ENCODE measurements at regions not wholly inside any gene's neighbourhood (a gene's known extent, or its start where the extent isn't known, plus 50 kb on each side); places are given as distances from the start of the nearest gene placed in this dataset.
A peak's percentile ranks its signal among the peaks of the same experiment; 100 is the strongest.

- DNase-seq, result no peak
Observed at GRCh38 chr16:13402601-13403000, 501.2 kb downstream of the SHISA9 start.

GRCh38 chr16:13403326-13403725 lies 501.9 kb downstream of the SHISA9 start:
- no peak for DNase-seq

- no peak for DNase-seq
Observed at GRCh38 chr16:13414154-13414553, 505.8 kb upstream of the ERCC4 start.

DNA sequence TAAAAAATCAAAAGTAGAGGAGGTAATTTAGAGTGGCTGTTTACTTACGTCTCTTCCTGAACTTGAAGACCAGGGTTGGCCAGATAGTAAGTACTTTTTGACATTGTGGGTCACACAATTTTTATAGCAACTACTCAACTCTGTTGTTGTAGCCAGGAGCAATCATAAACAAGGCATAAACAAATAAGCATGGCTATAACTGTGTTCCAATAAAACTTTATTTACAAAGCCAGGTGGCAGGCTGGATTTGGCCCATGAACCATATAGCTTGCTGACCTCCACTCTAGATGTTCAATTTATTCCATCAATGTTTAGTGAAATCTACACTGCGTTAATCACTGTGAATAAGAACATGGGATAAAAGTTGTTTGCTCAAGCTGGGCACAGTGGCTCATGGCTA lies 500.4 kb upstream of the ERCC4 start:
- no peak for DNase-seq

DNA sequence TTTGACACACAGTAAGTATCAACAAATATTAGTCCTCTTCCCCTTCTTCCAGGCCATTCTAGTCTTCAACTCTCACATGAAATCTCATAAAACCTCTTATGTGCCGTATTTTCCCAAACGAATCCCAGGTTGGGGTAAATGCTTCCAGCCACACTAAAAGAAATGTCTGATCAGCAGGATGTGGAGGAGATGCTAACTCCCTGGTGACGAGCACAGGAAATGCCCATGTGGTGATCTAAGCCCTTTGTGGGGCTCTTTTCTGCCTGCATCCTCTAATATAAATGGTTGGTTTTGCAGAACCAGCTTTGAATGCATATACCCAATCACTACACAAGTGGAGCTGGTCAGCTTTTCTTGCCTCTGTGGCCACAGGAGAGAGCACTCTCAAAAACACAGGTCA lies 498.2 kb upstream of the ERCC4 start:
- DNase-seq, result no peak

GRCh38 chr16:13425836-13426235 lies 494.1 kb upstream of the ERCC4 start:
- DNase-seq, result no peak

DNA sequence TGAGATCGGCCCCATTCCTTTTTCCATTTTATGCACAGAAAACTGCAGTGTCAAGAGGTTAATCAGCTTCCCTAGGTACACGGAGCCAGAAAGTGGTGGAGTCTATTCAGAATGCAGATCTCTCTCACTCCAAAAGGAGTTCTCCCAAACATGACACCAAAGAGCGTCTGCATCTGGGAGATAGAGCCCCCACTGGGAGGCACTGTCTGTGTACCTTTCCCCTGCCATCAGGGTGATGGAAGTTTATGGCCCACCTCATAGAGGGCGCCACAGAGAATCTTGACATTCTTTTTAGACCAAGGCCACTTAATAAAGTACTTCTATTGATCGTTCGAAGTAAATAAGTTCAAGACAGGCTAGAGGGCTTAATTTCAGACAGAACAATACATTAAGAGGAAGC lies 493.7 kb upstream of the ERCC4 start:
- DNase-seq, result no peak

- no peak for DNase-seq
Observed at GRCh38 chr16:13426736-13427135, 493.2 kb upstream of the ERCC4 start.

DNA sequence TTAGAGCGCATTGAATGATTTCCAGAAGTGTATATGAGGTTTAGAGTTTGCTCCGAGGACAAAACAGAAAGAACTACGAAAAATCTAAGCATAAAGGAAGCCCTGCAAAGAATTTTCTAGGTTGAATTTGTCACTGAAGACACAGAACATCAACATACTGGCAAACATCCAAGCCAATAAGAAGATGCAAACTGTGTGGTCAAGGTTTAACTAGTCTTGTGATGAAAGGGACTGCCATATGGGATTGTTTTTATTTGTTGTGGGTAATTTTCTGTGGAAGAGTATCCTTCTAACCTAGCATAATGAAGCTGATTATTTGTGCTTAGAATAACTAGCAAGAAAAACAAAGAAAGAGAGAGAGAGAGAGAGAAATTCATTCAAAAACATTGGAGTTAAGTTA lies 492.0 kb upstream of the ERCC4 start:
- no peak for DNase-seq

DNA sequence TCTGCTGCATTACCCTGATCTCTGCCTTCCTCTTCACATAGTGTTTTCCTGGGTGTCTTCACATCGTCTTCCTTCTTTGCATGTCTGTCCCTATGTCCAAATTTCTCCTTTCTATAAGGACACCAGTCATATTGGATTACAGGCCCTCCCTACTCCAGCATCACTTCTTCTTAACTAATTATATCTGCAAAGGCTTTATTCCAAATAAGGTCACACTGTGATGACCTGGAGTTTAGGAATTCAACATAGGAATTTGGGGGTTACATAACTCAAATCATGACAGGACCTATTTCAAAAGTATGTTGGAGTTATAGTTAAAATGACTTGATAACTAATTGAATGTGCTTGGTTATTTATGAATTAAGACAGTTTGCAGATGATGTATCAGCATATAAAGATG lies 490.5 kb upstream of the ERCC4 start:
- DNase-seq, result no peak

DNA sequence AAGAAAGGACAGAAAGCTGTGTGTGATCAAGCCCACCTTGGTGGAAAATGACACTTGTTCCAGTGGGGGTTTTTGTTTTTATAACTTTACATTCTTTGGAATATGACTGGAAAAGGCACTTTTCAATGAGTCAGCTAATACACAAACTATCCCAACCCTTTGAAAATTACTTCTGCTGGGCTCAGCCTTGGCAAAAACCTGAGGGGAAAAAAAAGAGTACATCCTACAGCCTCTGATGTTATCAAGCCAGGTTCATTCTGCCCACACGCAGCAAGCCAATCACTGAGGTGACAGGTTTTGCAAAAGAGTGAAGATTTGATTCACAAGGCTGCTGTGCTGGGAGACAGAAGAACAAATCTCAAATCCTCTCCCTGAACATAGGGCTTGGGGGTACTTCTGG lies 484.5 kb upstream of the ERCC4 start:
- DNase-seq, result no peak

DNA sequence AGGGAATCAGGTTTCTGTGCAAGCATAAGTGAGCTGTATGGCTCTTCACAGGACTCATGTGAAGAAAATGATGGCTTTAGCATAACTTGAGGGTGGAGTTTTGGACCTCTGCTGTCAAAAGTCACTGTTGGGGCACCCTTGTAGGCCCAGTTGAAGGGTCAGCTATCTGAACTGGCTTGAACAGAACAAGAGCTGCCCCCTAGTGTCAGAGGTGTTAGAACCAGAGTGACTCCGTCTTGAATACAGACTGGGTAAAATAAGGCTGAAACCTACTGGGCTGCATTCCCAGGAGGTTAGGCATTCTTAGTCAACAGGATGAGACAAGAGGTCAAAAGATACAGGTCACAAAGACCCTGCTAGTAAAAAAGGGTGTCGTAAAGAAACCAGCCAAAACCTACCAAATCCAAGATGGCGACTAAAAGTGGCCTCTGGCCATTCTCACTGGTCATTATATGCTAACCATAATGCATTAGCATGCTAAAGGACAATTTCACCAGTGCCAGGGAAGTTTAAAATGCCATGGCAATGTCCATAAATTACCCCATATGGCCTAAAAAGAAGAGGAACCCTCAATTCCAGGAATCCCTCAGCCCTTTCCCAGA lies 484.0 kb upstream of the ERCC4 start:
- DNase-seq, result no peak

DNA sequence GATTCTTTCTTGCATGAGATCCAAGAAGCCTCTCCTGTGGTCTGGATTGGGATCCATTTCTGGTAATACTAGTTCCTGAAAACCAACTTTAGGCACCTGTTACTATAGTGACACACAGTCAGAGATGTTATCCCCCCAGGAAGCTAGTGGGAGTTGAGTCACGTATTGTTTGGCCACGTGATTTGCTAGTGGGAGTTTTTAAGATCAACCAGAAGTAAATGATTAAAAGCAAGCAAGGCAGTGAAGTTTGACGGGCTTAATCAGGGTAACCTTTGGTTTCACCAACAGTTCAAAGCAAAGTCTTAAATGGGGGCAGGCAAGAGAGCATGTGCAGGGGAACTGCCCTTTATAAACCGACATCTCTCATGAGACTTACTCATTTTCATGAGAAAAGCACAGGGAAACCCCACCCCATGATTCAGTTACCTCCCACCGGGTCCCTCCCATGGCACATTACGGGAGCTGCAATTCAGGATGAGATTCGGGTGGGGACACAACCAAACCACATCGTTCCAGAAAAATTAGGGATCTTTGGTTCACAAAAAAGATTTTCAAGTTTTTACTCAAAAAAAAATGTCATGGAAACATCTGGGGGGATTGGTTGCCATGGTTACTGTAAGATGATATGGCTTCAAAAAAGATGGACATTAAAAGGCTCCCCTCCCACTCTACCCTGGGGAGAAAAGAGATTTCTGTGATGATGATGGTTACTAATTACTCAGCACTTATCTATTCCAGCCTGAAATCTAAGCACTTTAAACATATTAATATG lies 483.1 kb upstream of the ERCC4 start:
- no peak for DNase-seq

DNA sequence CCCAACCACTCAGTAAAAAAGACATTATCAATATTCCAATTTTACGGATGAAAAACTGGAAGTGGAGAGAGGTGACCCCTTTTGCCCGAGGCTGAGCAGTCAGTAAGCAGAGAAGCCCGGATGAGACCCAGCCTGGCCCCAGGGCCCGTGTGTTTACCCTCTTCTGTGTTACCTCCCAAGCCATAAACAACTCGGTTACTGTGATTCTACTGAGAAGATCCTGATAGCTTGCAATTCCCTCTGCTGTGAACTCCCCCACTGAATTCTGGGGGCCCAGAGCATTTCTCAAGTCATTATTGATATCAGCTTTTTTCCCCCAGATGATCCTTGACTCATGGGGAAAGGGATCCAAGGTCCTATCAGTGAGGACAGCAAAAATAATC lies 482.6 kb upstream of the ERCC4 start:
- no peak for DNase-seq

- no peak for DNase-seq
Observed at GRCh38 chr16:13438064-13438463, 481.9 kb upstream of the ERCC4 start.

DNA sequence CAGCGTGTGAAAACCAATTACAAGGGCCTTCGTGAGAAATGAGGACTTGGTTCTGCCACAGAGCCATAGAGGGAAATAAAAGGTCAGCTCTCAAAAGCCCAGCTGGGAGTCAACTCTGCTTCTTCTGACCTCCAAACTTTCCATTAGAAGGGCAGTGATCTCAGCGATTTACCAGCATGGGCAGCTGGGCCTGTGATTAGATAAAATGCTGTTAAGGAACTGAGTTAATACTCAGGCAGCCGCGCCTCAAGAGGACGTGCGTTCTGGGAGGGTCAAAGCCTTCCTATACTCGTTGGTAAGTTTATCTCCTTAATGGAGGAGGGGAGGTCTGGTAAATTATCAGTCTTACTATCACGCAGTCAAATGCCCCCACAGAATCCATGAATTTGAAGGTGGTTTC lies 480.2 kb upstream of the ERCC4 start:
- DNase-seq, result no peak

- no peak for DNase-seq
Observed at GRCh38 chr16:13441675-13442074, 478.3 kb upstream of the ERCC4 start.

DNA sequence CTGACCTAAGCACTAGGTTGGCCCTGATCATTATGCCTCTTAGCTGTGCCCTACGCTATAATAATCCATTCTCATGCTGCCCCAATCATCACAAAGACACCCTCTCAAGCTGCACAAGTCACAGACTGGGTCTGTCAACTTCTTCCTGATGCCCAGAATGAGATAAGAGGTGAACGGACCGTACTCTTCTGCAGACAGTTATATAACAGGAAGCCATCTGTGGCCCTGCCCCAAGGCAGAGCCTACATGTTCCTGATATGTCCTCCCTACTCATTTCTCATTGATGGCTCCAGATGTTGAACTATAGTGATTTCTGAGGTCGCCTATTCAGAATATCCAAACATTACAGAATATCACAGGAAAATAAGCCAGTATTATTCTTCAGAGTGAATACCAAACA lies 471.6 kb upstream of the ERCC4 start:
- no peak for DNase-seq

DNA sequence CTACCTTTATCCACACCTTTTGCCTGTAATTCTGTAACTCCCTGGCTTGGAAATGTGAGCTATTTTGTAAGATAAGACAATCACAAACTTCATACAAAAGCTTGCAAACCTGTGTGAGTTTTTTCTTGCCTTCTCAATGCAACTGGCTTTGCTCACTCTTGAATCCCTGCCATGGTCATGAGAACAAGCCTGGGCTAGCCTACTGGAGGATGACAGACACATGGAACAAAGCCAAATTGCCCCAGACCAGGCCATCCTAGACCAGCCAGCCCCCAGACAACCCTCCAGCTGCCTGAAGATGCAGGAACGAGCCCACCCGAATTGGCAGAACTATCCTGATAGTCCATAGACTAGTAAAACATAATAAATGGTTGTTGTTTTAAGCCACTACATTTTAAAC lies 466.6 kb upstream of the ERCC4 start:
- peak; percentile 9 for DNase-seq

DNA sequence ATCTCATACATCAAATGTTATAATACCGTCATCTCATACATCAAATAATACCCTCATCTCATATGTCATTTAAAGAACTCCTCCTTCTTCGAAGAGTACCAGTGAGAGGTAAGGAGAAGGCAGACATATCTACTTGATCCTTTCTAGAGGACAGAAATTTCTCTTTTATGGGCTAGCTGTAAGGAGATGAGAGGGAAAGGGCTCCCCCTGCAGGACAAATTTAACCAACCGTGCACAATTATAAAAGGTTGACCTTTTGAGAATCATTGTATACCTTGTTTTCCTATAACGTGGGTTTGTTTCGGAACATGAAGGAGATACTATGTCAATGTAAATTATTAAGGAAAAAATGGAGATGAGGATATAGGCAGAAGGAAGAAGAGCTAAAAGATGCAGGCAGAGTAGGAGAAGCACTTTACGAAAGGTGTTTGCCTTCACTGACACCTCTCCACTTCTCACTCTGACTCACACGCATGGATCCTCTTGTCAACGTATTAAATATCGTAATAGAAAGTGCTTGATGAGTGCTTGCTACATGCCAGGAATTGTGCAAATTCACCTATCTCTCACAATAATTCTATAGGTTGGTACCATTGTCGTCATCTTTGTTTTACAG lies 465.9 kb upstream of the ERCC4 start:
- DNase-seq, result peak; percentile 12

DNA sequence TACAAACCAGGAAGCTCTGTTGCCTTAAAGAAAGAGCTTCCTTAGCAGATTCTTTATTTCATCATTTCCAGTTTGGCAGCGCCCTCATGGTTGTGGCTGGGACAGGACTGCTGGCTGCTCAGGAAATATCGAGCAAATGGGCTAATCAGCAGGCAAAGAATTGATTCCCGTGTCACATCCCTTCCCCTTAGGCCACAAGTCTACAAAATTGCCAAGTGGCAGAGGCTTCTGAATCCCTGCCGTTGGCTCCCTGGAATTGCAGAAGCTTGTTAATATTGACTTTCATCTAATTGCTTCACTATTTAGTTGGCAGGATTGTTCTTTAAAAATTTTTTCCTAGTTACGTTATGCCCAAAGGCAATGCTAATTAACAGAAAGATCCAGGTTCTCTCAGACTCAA lies 456.3 kb upstream of the ERCC4 start:
- DNase-seq, result no peak

- DNase-seq, result no peak
Observed at GRCh38 chr16:13471036-13471435, 448.9 kb upstream of the ERCC4 start.

DNA sequence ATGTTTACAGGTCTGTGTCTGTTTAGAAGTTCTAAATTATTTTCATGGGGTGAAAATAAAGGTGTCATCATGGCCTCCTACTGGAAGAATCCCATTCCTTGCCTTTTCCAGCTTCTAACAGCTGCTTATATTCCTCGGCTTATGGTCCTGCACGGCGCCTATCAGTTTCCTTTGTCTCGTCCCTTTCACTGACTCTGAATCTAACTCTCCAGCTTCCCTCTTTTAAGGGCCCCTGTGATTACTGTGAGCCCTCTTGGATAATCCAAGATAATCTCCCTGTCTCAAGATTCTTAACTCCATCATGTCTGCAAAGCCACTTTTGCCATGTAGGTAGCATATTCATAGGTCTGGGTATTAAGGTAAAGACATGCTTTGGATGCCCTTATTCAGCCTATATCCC lies 441.0 kb upstream of the ERCC4 start:
- no peak for DNase-seq

DNA sequence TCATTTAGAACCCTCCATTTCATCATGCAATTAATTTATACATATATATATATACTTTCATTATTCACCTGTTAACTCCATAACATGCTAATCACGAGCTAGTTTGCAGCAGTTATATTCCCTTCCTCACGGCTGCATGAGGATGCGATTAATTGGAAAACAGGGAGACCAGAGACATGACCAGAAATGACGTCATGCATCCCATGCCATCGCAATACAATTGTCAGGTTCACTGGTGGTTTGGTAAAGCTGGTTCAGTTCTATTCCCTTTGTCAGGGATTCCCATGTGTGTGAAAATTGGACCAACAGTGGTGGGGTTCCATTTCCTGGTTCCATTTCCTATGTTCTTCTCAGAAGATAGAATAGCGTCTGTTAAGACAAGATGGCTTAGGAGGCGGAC lies 440.4 kb upstream of the ERCC4 start:
- DNase-seq, result no peak

DNA sequence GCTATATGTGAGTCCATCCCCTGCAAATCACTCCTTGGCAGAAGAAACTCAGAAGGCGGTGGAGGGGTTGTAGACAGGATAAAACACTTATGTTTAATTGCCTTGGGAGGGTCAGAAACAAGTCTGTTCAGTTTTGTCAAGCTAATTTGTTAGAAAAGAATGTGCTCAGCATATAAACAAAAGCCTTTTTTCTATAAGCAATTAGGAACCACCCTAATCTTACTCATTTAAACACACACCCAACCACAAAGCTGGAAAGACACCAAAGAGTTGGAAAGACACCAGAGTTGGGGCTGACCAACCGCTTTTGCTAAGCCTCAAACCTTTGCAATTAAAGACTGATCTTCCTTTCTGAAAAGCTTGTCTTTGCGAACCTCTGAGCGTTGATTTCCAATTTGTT lies 439.2 kb upstream of the ERCC4 start:
- no peak for DNase-seq

Data from NCI-H748 treated with DMSO at 0.1 percent for 48 hours (cell line).